NCI-H460 (cell line): ENCODE measurements at regions not wholly inside any gene's neighbourhood (a gene's known extent, or its start where the extent isn't known, plus 50 kb on each side); places are given as distances from the start of the nearest gene placed in this dataset.

Experiments used
- DNase-seq: peaks from one replicate; pipeline ENCODE4 v3.0.0-alpha.2; 2016; ENCODE audit warnings: low read depth; ENCODE audit errors: extremely low read depth

- DNase-seq = peak; percentile 19
Measured at GRCh38 chr2:240225660-240226475, 85.4 kb upstream of the OTOS start.

- DNase-seq = no peak
Measured at GRCh38 chr2:240226672-240227537, 86.4 kb upstream of the OTOS start.

- DNase-seq = no peak
Measured at GRCh38 chr2:240227538-240228428, 87.3 kb upstream of the OTOS start.

GRCh38 chr2:240229005-240229404 lies 88.5 kb upstream of the OTOS start:
- DNase-seq = no peak

- no peak for DNase-seq
Measured at GRCh38 chr2:240229603-240230235, 89.3 kb upstream of the OTOS start.

- no peak for DNase-seq
Measured at GRCh38 chr2:240230291-240230931, 90.0 kb upstream of the OTOS start.

- DNase-seq = no peak
Measured at GRCh38 chr2:240231838-240232244, 91.4 kb upstream of the OTOS start.

- DNase-seq = no peak
Measured at GRCh38 chr2:240232264-240232915, 91.9 kb upstream of the OTOS start.

GRCh38 chr2:240232961-240233884 lies 92.8 kb upstream of the OTOS start:
- DNase-seq = peak; percentile 80

- DNase-seq = no peak
Measured at GRCh38 chr2:240233885-240234502, 93.5 kb upstream of the OTOS start.

- no peak for DNase-seq
Measured at GRCh38 chr2:240234503-240234951, 94.1 kb upstream of the OTOS start.

- DNase-seq = no peak
Measured at GRCh38 chr2:240235149-240235803, 94.8 kb upstream of the OTOS start.

- no peak for DNase-seq
Measured at GRCh38 chr2:240235811-240236210, 95.4 kb upstream of the OTOS start.

- no peak for DNase-seq
Measured at GRCh38 chr2:240236217-240237111, 96.0 kb upstream of the OTOS start.

- DNase-seq = no peak
Measured at GRCh38 chr2:240237609-240238174, 97.2 kb upstream of the OTOS start.

GRCh38 chr2:240238201-240238600 lies 97.7 kb upstream of the OTOS start:
- no peak for DNase-seq
